Dedifferentiated amniotic fluid mesenchymal stem cell (primary cell): ENCODE measurements at regions not wholly inside any gene's neighbourhood (a gene's known extent, or its start where the extent isn't known, plus 50 kb on each side); places are given as distances from the start of the nearest gene placed in this dataset.
"Not testable (repeated sequence)": the region's sequence is repeated elsewhere in the genome, so short reads cannot be mapped to it uniquely, and the experiment has no call there.

Experiments
- DNase-seq: peaks from one replicate; pipeline ENCODE4 v3.0.0-alpha.2; 2016; ENCODE audit errors: extremely low spot score

- no peak for DNase-seq
These were observed 1198.5 kb upstream of the SORCS1 start for GRCh38 chr10:108362961-108363360.

DNA sequence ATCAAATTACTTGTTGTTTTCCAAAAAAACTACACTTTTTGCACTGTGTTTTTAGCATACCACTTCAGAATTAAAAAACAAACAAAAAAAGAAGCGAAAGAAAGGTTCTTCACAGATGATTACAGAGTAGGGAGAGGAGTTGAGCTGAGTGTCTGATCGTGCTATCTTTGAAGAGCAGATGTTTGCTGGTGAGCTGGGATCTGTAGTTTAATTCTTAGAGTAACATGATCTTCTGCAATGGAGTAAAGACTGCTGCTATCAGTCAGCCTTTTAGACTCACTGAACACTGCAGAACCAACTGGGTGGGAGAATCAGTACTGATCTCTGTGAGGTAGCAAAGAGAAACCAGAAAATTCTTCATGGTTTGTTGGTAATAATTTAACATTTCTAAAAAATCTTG is 1197.8 kb upstream of the SORCS1 start:
- no peak for DNase-seq

- DNase-seq = no peak
These were observed 1195.7 kb upstream of the SORCS1 start for GRCh38 chr10:108360187-108360586.

DNA sequence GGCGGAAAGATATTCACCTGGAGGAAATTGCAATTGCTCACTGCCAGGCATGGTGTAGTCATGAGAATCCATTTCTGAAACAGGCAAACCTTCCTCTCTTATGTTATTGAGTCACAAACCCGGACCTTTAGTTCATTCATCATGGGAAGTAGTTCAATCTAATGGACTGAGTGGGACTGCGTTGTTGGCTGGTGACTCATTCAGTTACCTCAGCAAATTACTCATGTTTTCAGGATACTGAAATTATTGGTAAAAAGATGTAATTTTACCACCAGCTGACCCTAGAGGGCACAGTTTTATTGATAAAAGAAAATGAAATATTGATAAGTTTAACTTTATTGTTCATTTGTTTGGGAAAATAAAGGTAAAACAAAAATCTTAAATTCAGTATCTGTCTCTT is 1194.4 kb upstream of the SORCS1 start:
- DNase-seq = peak; percentile 79

DNA sequence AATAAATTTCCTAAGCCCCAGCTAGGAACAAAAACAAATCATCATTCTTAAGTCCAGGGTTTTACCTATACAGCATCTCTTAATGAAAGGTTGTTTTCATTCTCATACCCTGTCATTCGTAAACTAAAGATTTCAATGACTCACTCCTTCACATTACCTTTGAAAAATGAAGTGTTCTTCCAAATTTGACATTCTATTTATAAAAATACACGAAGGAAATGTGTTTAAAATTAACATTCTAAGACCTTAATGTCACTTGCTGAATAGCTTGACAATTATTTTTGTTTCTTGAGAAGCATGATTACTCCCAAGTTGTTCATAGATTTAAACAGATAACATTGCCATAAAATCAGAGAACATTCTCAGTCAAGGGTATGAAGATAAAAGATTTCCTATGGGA is 1188.3 kb upstream of the SORCS1 start:
- DNase-seq = no peak

- DNase-seq = no peak
These were observed 1183.7 kb upstream of the SORCS1 start for GRCh38 chr10:108348215-108348614.

- no peak for DNase-seq
These were observed 1181.6 kb upstream of the SORCS1 start for GRCh38 chr10:108346066-108346465.

GRCh38 chr10:108338146-108338545 is 1173.6 kb upstream of the SORCS1 start:
- no peak for DNase-seq

DNA sequence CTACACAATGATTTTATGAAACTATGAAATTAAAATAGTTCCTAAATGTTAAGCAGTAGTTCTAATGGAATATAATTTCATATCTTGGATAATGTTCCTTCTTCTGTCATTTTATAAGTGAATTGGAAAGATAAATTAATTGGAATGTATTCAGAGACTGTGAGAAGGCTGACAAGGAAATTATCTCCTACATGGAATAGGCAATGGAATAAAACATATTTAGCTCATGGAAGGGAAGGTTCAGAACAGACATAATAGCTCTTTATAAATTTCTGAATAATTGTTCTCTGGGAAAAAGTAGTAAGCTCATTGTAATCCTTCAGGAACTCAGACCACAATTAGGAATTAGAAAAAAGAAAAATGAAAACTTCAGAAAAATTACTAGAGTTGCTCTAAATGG is 1172.3 kb upstream of the SORCS1 start:
- no peak for DNase-seq

GRCh38 chr10:108327706-108328105 is 1163.2 kb upstream of the SORCS1 start:
- DNase-seq = no peak

- DNase-seq = no peak
These were observed 1158.8 kb upstream of the SORCS1 start for GRCh38 chr10:108323274-108323798.

DNA sequence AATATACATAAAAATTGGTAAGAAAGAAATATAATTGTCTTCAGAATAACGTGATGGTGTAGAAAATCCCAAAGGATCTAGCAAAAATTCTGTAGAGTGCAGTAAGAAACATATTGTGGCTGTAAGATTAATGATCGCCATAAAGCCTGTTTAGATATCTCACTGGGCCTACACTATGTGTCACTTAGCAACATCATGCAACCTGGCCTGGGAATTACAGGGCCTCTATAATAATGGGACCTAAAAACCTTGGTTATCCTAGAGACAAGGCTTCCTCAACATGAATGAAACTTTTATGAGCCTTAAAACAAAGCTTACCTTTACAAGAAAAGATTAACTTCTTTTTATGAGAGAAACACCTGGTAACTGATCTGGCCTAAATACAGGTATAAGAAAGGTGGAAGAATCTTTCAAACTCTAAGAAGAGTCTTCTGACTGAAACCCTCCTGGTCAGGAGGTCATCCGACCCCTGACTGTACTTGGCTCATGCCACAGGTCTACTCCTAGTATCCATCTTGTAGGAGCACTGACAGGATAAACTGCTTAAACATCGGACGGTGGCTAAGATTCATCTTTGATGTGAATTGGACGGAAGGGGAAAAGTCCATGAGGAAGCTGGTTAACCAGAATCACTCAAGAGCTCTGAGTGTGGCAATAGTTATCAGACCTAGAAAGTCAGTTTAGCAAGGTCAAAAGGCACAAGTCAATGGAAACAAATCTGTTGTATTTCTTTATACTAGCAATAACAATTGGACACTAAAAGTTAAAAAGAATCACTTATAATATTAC is 1155.1 kb upstream of the SORCS1 start:
- DNase-seq = no peak

DNA sequence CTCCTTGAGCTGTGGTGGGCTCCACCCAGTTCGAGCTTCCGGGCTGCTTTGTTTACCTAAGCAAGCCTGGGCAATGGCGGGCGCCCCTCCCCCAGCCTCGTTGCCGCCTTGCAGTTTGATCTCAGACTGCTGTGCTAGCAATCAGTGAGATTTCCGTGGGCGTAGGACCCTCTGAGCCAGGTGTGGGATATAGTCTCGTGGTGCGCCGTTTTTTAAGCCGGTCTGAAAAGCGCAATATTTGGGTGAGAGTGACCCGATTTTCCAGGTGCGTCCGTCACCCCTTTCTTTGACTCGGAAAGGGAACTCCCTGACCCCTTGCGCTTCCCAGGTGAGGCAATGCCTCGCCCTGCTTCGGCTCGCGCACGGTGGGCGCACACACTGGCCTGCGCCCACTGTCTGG is 1151.1 kb upstream of the SORCS1 start:
- not testable (repeated sequence) for DNase-seq

- no peak for DNase-seq
These were observed 1143.4 kb upstream of the SORCS1 start for GRCh38 chr10:108307925-108308312.

GRCh38 chr10:108307250-108307924 is 1142.9 kb upstream of the SORCS1 start:
- DNase-seq = no peak

DNA sequence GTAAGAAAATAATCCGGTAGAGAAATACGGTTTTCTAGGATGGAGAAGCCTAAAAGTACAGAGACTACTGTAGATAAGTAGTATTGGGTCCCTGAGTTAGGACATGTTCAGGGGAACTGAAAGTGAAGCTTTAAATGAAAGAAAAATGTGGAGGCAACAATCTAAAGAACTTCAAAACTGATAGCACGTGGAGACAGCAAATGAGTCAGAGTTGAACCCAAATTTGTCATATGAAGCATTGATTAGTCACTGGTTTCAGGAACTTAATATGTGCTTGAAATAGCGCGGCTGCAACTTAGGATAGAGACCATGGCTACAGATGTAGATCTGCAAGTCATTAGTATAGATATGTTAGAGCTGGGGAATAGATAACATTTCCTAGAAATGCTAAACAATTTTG is 1138.6 kb upstream of the SORCS1 start:
- no peak for DNase-seq

DNA sequence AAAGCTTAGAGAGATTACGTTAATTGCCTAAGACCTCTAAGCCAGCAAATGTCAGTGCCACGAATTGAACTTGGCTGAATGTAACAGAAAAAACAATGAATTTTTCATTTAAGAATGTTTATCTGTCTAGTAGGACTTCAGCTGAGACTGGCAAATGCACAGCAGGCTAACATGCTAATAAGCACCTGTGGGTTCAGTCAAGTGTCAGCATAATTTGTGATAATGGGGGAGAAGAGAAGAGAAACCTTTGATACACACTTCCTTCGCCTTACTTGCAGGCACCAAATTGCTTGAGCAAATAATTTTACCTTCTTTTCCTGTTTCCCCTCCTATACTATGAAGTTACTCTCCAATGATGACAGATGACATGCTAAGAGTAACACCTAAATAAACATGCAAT is 1136.5 kb upstream of the SORCS1 start:
- no peak for DNase-seq

DNA sequence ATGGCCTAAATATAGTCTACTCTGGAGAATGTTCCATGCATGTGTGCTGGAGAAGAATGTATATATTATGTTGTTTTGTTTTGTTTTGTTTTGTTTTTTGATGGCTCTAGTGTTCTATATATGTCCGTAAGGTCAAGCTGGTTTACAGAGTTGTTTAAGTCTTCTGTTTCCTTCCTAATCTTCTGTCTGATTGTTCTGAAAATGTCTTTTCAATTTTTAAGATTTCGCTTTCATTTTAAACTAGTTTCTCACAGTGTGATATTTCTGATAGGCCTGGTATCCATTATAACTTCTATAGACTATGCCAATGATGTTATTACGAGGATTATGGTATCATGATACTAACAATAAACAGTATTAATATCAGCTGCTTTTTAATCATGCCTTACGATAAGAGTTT is 1126.3 kb upstream of the SORCS1 start:
- no peak for DNase-seq

DNA sequence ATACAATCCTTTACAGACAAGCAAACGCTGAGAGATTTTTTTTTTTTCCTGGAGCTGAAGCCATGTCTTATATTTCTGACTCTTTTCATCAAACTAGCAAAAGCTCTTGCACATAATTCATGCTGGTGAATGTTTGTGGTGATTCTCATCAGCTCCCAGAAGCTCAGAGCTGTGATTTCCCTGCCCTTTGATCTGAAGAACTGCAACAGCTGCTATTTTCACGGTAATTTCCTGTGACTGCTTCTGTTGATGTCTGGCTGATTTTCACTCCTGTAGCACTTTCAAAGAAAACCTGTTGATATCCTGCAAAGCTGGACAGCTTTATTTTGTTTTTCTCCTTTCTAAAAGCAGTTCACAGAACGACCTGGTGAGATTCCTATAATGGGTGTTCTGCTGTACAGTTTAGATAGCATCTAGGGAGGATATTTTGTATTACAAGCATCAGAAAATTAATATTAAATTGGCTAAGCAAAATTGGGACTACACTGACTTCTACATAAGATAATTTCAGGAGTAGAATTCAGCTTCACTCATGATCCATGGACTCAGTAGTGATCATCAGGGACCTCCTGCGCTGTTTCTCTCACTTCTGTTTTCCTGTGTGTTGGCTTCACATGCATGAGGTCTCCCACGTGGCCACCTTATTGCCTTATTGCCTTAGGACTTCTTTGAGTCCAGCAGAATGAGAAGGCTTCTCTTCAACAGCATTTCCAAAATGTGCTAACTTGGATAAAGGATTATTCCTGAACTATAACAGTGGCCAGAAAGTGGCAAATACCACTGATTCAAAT is 1111.6 kb upstream of the SORCS1 start:
- no peak for DNase-seq

DNA sequence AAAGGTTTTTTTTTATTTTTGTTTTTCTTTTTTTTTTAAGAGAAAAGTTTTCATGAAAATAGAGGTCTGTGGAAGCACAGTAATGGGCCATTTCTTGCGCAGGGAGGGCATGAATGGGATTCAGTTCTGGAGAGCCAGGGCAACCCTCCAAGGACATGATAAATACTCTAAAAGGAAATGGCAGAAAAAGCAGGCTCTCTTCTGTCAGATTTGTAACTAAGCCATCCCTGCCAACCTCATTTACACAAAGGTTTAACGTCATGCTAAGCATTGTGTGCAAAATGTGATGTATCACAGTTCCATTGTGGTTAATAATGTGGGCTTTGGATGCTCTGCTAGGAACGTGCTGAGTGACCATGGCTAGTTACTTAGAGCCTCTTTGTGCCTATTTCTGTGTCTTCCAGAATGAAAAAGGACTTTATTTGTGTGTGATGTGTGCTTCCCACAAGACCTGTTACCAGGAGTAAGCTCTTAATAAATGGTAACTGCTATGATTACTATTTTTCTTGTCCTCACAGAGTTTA is 1095.9 kb upstream of the SORCS1 start:
- DNase-seq = no peak

DNA sequence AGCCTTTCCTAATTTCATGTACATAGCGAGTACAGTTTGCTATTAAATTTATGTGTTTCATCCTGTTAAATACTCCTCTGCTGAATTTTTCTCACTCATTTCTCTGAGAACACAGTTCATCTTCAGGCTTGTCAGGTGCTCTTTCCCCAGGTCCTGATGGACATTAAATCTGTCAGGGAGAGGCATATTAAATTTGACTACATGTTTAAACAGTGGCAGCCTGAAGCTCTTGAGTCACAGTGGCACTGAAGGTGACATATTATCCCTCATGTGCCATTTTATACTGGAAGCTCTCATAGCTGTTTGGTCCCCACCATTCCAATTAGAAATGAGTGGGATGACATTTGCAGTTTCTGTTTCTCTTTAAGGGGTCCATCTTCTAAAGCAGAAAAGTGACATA is 1089.6 kb upstream of the SORCS1 start:
- DNase-seq = no peak

DNA sequence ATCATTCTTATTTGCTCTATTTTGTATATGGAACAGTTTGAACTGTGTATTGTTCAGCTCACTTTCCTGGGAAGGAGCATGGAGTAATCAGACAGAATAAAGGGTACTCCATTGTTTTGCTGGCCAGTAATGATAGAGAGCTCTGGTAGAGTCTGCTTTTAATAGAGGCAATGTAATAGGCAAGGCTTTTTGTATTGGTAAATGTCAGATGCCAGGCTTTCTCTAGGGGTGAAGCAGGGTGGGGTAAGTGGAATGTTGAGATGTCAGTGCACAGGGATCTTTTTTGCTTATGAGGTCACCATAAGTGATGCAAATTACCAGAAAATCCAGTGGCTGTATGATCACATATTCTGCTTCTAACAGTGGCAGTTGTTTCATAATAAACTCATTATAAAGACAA is 1088.3 kb upstream of the SORCS1 start:
- DNase-seq = no peak
